ENCODE measurements at regions not wholly inside any gene's neighbourhood (a gene's known extent, or its start where the extent isn't known, plus 50 kb on each side); places are given as distances from the start of the nearest gene placed in this dataset.

- H3K4me3 ChIP-seq (ENCODE audit: low read depth, low read length) = no peak overlapping the region
- DNase-seq (ENCODE audit: low read depth, low spot score) = peak; percentile 27
- TF ChIP-seq, protein P1, sequence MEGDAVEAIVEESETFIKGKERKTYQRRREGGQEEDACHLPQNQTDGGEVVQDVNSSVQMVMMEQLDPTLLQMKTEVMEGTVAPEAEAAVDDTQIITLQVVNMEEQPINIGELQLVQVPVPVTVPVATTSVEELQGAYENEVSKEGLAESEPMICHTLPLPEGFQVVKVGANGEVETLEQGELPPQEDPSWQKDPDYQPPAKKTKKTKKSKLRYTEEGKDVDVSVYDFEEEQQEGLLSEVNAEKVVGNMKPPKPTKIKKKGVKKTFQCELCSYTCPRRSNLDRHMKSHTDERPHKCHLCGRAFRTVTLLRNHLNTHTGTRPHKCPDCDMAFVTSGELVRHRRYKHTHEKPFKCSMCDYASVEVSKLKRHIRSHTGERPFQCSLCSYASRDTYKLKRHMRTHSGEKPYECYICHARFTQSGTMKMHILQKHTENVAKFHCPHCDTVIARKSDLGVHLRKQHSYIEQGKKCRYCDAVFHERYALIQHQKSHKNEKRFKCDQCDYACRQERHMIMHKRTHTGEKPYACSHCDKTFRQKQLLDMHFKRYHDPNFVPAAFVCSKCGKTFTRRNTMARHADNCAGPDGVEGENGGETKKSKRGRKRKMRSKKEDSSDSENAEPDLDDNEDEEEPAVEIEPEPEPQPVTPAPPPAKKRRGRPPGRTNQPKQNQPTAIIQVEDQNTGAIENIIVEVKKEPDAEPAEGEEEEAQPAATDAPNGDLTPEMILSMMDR (IDR thresholded peaks at IDR 0.05; ENCODE audit: low read depth, low read length) = peak; percentile 73
- in situ Hi-C loops (cut with HindIII; ENCODE audit: low sequenced_read_pairs) = no loop called here
Measured at GRCh38 chrX:16445166-16445752, 204.7 kb upstream of the S100G start.

DNA sequence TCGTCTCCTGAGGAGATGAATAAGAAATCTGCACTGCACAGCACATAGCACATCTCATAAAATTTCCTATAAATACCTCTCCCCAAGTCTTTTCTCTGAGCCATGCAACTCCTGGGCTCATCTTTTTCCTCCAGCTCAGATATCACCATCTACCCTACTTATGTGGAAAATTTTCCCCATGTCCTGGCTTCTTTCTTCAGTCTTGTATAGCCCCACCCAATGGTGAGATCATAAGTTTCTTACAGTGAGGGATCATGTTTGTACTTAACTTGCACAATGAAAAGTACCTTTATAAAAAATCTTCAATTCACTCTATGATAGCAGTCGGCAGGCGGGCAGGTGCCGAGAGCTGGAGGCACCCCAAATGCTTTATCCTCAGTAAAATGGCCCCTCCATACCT lies 198.6 kb upstream of the S100G start:
- DNase-seq (ENCODE audit: low read depth, low spot score) = no peak
- no peak overlapping the region for H3K4me3 ChIP-seq (ENCODE audit: low read depth, low read length)
- TF ChIP-seq, protein P1 (IDR thresholded peaks at IDR 0.05; ENCODE audit: low read depth, low read length) = no peak
- in situ Hi-C loops (cut with HindIII; ENCODE audit: low sequenced_read_pairs) = no loop called here

DNA sequence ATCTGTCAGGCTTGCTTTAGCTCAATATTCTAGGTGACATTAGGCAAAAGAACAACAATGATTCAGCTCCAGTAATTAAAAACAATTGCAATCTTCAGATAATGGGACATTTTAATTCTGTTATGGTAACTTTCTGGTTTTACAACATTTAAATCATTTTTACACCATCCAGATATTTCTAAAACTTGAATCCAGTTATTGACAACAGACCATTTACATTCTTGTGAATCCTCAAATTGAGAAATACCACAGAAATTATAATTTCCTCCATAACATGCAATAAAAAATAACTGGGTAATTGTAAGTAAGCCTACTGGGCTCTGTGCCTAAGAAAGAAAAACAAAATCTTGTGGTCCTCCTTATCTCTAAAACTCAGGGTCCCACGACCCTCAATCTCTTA lies 195.0 kb upstream of the S100G start:
- DNase-seq (ENCODE audit: low read depth, low spot score) = no peak
- TF ChIP-seq, protein P1 (IDR thresholded peaks at IDR 0.05; ENCODE audit: low read depth, low read length) = no peak
- in situ Hi-C loops (cut with HindIII; ENCODE audit: low sequenced_read_pairs) = no loop called here
- H3K4me3 ChIP-seq (ENCODE audit: low read depth, low read length) = no peak overlapping the region

GRCh38 chrX:16457239-16457638 lies 192.7 kb upstream of the S100G start:
- H3K4me3 ChIP-seq (ENCODE audit: low read depth, low read length) = no peak overlapping the region
- in situ Hi-C loops (cut with HindIII; ENCODE audit: low sequenced_read_pairs) = no loop called here
- TF ChIP-seq, protein P1 (IDR thresholded peaks at IDR 0.05; ENCODE audit: low read depth, low read length) = no peak
- no peak for DNase-seq (ENCODE audit: low read depth, low spot score)

DNA sequence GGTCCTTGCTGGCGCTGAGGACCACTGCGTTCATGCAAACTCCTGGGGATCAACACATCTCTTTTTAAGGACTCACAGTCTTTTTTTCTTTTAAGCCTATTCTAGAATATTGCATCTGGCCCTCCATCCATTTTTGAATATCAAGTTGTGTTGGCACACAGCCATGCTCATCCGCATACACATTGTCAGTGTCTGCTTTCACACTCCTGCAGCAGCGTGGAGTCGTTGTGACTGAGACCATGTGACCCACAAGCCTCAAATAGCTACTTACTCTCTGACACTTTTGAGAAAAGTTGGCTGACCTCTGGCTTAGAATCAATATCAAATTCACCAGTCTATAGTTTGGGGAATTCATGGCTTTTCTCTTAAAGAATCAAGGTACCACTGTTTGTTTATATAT lies 191.8 kb upstream of the S100G start:
- no peak for DNase-seq (ENCODE audit: low read depth, low spot score)
- H3K4me3 ChIP-seq (ENCODE audit: low read depth, low read length) = no peak overlapping the region
- in situ Hi-C loops (cut with HindIII; ENCODE audit: low sequenced_read_pairs) = no loop called here
- TF ChIP-seq, protein P1 (IDR thresholded peaks at IDR 0.05; ENCODE audit: low read depth, low read length) = no peak

GRCh38 chrX:16459008-16459407 lies 190.9 kb upstream of the S100G start:
- H3K4me3 ChIP-seq (ENCODE audit: low read depth, low read length) = no peak overlapping the region
- in situ Hi-C loops (cut with HindIII; ENCODE audit: low sequenced_read_pairs) = no loop called here
- TF ChIP-seq, protein P1 (IDR thresholded peaks at IDR 0.05; ENCODE audit: low read depth, low read length) = no peak

DNA sequence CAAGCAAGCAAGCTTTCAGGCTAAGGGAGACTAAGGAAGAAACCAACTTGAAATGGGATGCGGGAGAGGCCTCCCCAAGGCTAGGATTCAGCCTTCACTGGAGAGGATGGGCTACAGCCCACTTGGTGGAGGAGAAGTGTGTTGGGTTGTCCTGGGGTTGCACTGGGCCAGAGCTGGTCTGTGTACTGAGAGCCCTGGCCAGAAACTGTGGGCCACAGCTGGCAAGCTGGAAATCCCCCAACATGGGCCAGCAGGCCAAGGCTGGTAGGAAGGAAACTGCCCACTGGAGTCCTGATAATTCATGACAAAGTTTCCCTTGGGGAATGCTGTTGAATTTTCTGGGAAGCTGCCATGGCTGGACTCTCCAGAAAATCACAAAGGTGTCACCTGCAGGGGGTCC lies 188.0 kb upstream of the S100G start:
- in situ Hi-C loops (cut with HindIII; ENCODE audit: low sequenced_read_pairs) = no loop called here
- H3K4me3 ChIP-seq (ENCODE audit: low read depth, low read length) = no peak overlapping the region
- DNase-seq (ENCODE audit: low read depth, low spot score) = no peak
- TF ChIP-seq, protein P1 (IDR thresholded peaks at IDR 0.05; ENCODE audit: low read depth, low read length) = no peak

More at GRCh38 chrX:16459008-16459407, 190.9 kb upstream of the S100G start:
- DNase-seq (ENCODE audit: low read depth, low spot score) = no peak

All from astrocyte of the spinal cord (primary cell).